ENCODE measurements at regions not wholly inside any gene's neighbourhood (a gene's known extent, or its start where the extent isn't known, plus 50 kb on each side); places are given as distances from the start of the nearest gene placed in this dataset.
"Not testable (repeated sequence)": the region's sequence is repeated elsewhere in the genome, so short reads cannot be mapped to it uniquely, and the experiment has no call there.

GRCh38 chrX:18102006-18102405, 118.7 kb downstream of the BEND2 start:
- no peak for DNase-seq

GRCh38 chrX:18101087-18101486, 119.6 kb downstream of the BEND2 start:
- DNase-seq = no peak

- no peak for DNase-seq
Observed at GRCh38 chrX:18099745-18100144, 120.9 kb downstream of the BEND2 start.

- no peak for DNase-seq
Observed at GRCh38 chrX:18098763-18099162, 121.9 kb downstream of the BEND2 start.

GRCh38 chrX:18076434-18076833, 144.3 kb downstream of the BEND2 start:
- no peak for DNase-seq

GRCh38 chrX:18075603-18076002, 145.1 kb downstream of the BEND2 start:
- no peak for DNase-seq

GRCh38 chrX:18068045-18068444, 152.6 kb downstream of the BEND2 start:
- DNase-seq = not testable (repeated sequence)

- no peak for DNase-seq
Observed at GRCh38 chrX:18065956-18066355, 154.7 kb downstream of the BEND2 start.

- DNase-seq = no peak
Observed at GRCh38 chrX:18051690-18052089, 169.0 kb downstream of the BEND2 start.

GRCh38 chrX:18047491-18047890, 173.2 kb downstream of the BEND2 start:
- DNase-seq = no peak

- DNase-seq = no peak
Observed at GRCh38 chrX:18045436-18045835, 175.2 kb downstream of the BEND2 start.

- DNase-seq = no peak
Observed at GRCh38 chrX:18042776-18043175, 177.9 kb downstream of the BEND2 start.

GRCh38 chrX:18041656-18042055, 179.0 kb downstream of the BEND2 start:
- DNase-seq = no peak

- no peak for DNase-seq
Observed at GRCh38 chrX:18039023-18039422, 177.9 kb upstream of the RAI2 start.

- DNase-seq = no peak
Observed at GRCh38 chrX:18036394-18036793, 175.3 kb upstream of the RAI2 start.

- DNase-seq = no peak
Observed at GRCh38 chrX:18034945-18035344, 173.8 kb upstream of the RAI2 start.

GRCh38 chrX:18034504-18034903, 173.4 kb upstream of the RAI2 start:
- no peak for DNase-seq

- DNase-seq = no peak
Observed at GRCh38 chrX:18032486-18033221, 171.6 kb upstream of the RAI2 start.

GRCh38 chrX:18031726-18032375, 170.8 kb upstream of the RAI2 start:
- DNase-seq = no peak

GRCh38 chrX:18030656-18031055, 169.6 kb upstream of the RAI2 start:
- DNase-seq = not testable (repeated sequence)

GRCh38 chrX:18026166-18026565, 165.1 kb upstream of the RAI2 start:
- DNase-seq = no peak

- DNase-seq = no peak
Observed at GRCh38 chrX:18017411-18017810, 156.3 kb upstream of the RAI2 start.

- DNase-seq = no peak
Observed at GRCh38 chrX:18016941-18017340, 155.8 kb upstream of the RAI2 start.

- no peak for DNase-seq
Observed at GRCh38 chrX:18010253-18010652, 149.2 kb upstream of the RAI2 start.

GRCh38 chrX:18003876-18004275, 142.8 kb upstream of the RAI2 start:
- no peak for DNase-seq
